Lower leg skin (tissue), 4 donors: ENCODE measurements at regions not wholly inside any gene's neighbourhood (a gene's known extent, or its start where the extent isn't known, plus 50 kb on each side); places are given as distances from the start of the nearest gene placed in this dataset.

Source experiments
- DNase-seq, 2 donors: peaks; one replicate each; pipeline ENCODE4 v3.0.0-alpha.2; 2019; ENCODE audit warnings: low spot score in 2 of 2
- H3K4me3 ChIP-seq: fragments of 200-600 bp; sonication (generic); 2 replicates; pipeline ENCODE4 v1.5.1; 2017; ENCODE audit warnings: mild to moderate bottlenecking, low read depth; ENCODE audit not compliant: poor library complexity, severe bottlenecking
- CTCF ChIP-seq, 3 donors: fragments of 450-650 bp; IDR thresholded peaks; one replicate each; pipeline ENCODE4 v1.5.1; 2016; ENCODE audit warnings: antibody characterized with exemption in 3 of 3, mild to moderate bottlenecking in 3 of 3, moderate library complexity in 2 of 3
- POLR2A ChIP-seq, 2 donors: fragments of 450-650 bp; IDR thresholded peaks; one replicate each; pipeline ENCODE4 v1.6.1; 2016 to 2017; ENCODE audit warnings: antibody characterized with exemption in 2 of 2, mild to moderate bottlenecking in 1 of 2, moderate library complexity in 1 of 2
- WGBS, 2 donors: methylation state at CpG; one replicate each; pipeline ENCODE4 v1.1.5; 2018; 5-methylcytosine and 5-hydroxymethylcytosine counted together
- intact Hi-C: fragments of 100-400 bp; cut with DNase I; formaldehyde crosslinking; loops from one replicate; pipeline ENCODE4 v1.15.0; 2023; ENCODE audit warnings: low total_unique reads

GRCh38 chr7:115883629-115884028, 146.9 kb downstream of the TFEC start:
- TF ChIP-seq POLR2A (IDR thresholded peaks at IDR 0.05), result no peak
- no peak for TF ChIP-seq CTCF (IDR thresholded peaks at IDR 0.05)
- no peak for DNase-seq
- intact Hi-C loops, result no loop called here
- 78 to 83% methylated on average over 6 of the region's 6 CpGs for WGBS, 2 donors
- no peak overlapping the region for H3K4me3 ChIP-seq

- DNase-seq, result no peak
- no peak for TF ChIP-seq CTCF (IDR thresholded peaks at IDR 0.05)
- TF ChIP-seq POLR2A (IDR thresholded peaks at IDR 0.05), result no peak
- no peak overlapping the region for H3K4me3 ChIP-seq
- intact Hi-C loops, result no loop called here
- WGBS, 2 donors, result 77 to 93% methylated on average over 2 of the region's 2 CpGs
Measured at GRCh38 chr7:115881476-115881875, 149.1 kb downstream of the TFEC start.

GRCh38 chr7:115879171-115879570, 151.4 kb downstream of the TFEC start:
- intact Hi-C loops, result no loop called here

GRCh38 chr7:115869801-115870200, 160.8 kb downstream of the TFEC start:
- DNase-seq, result no peak
- no peak for TF ChIP-seq POLR2A (IDR thresholded peaks at IDR 0.05)
- no peak for TF ChIP-seq CTCF (IDR thresholded peaks at IDR 0.05)
- intact Hi-C loops, result no loop called here
- no peak overlapping the region for H3K4me3 ChIP-seq

More at GRCh38 chr7:115879171-115879570, 151.4 kb downstream of the TFEC start:
- no peak overlapping the region for H3K4me3 ChIP-seq
- 76 to 79% methylated on average over 2 of the region's 2 CpGs for WGBS, 2 donors
- DNase-seq, result no peak
- TF ChIP-seq CTCF (IDR thresholded peaks at IDR 0.05), result no peak
- TF ChIP-seq POLR2A (IDR thresholded peaks at IDR 0.05), result no peak

- WGBS, 2 donors, result 69 to 85% methylated on average over 3 of the region's 3 CpGs
- intact Hi-C loops, result no loop called here
- TF ChIP-seq CTCF (IDR thresholded peaks at IDR 0.05) (no peak), POLR2A (IDR thresholded peaks at IDR 0.05) (no peak)
- DNase-seq, result no peak
- no peak overlapping the region for H3K4me3 ChIP-seq
Measured at GRCh38 chr7:115869190-115869589, 161.4 kb downstream of the TFEC start.

GRCh38 chr7:115868369-115868768, 162.2 kb downstream of the TFEC start:
- DNase-seq, result no peak
- 91 to 93% methylated on average over 4 of the region's 4 CpGs for WGBS, 2 donors
- no peak overlapping the region for H3K4me3 ChIP-seq
- TF ChIP-seq POLR2A (IDR thresholded peaks at IDR 0.05) (no peak), CTCF (IDR thresholded peaks at IDR 0.05) (no peak)
- intact Hi-C loops, result no loop called here
